Epidermal melanocyte (primary cell): ENCODE measurements at regions not wholly inside any gene's neighbourhood (a gene's known extent, or its start where the extent isn't known, plus 50 kb on each side); places are given as distances from the start of the nearest gene placed in this dataset.
A peak's percentile ranks its signal among the peaks of the same experiment; 100 is the strongest.
"Not testable (repeated sequence)": the region's sequence is repeated elsewhere in the genome, so short reads cannot be mapped to it uniquely, and the experiment has no call there.

ENCODE experiments used
- DNase-seq: peaks from one replicate; pipeline ENCODE4 v3.0.0; 2011; ENCODE audit warnings: low spot score; ENCODE audit not compliant: insufficient read length

GRCh38 chrX:39465467-39465866 lies 632.3 kb downstream of the BCOR start:
- no peak for DNase-seq

- DNase-seq, result no peak
These were observed 631.9 kb downstream of the BCOR start for GRCh38 chrX:39465906-39466305.

GRCh38 chrX:39469126-39469525 lies 628.6 kb downstream of the BCOR start:
- DNase-seq, result no peak

- no peak for DNase-seq
These were observed 627.0 kb downstream of the BCOR start for GRCh38 chrX:39470588-39471407.

GRCh38 chrX:39472161-39472560 lies 625.6 kb downstream of the BCOR start:
- no peak for DNase-seq

DNA sequence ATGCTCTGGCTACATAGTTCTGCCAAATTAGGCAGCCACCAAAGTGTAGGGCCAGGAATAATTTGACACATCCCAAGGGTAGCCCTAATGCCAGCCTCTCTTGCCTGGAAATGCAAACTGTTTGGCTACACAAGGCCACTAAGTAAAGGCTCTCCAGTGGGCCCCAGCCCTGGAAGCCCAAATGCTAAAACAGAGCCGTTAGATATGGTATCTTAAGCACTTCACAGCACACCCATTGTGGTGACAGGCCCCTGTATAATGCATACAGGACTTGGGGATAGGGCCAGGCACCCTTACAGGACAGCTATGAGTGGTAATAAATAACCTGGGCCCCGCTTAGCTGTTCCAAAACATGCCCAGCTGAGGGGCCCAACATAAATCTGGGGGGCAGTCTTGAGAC lies 623.9 kb downstream of the BCOR start:
- no peak for DNase-seq

GRCh38 chrX:39475372-39475771 lies 622.4 kb downstream of the BCOR start:
- no peak for DNase-seq

GRCh38 chrX:39476604-39477021 lies 621.1 kb downstream of the BCOR start:
- no peak for DNase-seq

- DNase-seq, result no peak
These were observed 620.6 kb downstream of the BCOR start for GRCh38 chrX:39477031-39477761.

DNA sequence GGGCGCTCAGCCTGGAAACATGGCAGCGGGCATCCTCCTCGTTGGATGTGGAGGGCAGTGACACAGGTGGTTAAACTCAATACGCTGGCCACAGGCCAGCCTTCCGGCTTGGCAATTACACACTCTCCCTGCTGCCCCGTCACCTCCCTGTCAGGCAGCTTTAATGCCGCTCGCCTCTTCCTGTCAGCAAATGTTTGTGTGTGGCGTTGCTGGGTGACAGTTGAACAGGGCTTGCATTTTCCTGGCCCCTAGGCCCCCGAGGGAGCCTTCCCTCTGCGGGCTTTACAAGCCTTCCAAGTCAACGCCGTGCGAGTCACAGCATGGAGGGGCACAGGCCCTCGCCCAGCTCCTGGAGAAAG lies 620.0 kb downstream of the BCOR start:
- DNase-seq, result no peak

GRCh38 chrX:39479856-39480255 lies 617.9 kb downstream of the BCOR start:
- DNase-seq, result no peak

GRCh38 chrX:39480963-39481362 lies 616.8 kb downstream of the BCOR start:
- no peak for DNase-seq

- DNase-seq, result no peak
These were observed 616.1 kb downstream of the BCOR start for GRCh38 chrX:39481621-39482020.

GRCh38 chrX:39484159-39485068 lies 613.3 kb downstream of the BCOR start:
- DNase-seq, result no peak

GRCh38 chrX:39487166-39487968 lies 610.4 kb downstream of the BCOR start:
- peak; percentile 24 for DNase-seq

DNA sequence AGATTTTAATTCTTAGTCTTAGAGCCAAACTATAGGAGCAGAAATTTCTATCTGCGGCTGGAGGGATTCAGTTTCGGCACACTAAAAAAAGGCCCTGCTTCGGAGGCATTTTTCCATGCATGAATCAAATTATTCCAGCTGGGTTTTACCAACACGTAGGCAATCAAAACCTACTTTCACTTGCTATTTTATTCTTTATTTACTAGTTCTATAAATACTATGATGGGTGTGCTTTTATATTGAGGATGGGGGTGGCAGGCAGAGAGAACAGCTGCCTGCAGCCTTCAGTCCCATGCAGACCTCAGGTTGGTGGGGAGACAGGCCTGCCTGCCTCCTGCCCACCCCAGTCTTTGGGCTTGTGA lies 609.8 kb downstream of the BCOR start:
- DNase-seq, result no peak

DNA sequence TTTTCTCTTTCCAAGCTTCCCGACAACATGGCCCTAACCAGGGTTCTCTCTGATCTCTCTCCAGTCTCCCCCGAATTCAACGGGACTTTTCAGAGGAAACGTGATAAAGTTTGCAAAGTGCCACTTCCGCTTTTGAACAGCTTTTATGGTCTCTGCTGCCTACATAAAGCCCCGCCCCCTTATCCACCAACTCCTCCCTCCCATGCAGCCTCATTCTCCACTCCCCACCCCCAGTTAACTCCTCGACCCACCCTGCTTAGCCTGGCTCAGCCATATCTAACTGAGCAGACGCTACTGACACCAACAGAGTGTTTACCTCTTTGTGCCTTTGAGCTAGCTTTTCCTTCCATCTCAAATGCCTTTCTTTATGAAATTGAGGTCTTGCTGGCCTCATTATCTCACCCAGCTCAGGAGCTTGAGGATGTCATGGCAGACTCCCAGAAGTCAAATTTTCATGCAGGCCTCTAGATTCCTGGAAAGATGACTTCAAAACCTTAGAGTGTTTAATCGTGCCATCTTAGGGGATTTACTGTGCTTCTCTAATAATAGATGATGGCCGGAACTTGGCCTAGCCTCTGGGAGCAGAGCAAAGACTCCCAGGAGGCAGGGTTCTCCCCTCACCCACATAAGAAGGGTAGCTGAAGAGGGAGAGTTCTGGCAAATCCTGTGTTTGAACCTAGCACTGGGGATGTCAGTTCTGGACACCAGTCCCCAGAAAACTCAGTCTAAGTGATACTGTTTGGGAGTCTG lies 606.0 kb downstream of the BCOR start:
- DNase-seq, result no peak

GRCh38 chrX:39492497-39493162 lies 605.1 kb downstream of the BCOR start:
- DNase-seq, result no peak

DNA sequence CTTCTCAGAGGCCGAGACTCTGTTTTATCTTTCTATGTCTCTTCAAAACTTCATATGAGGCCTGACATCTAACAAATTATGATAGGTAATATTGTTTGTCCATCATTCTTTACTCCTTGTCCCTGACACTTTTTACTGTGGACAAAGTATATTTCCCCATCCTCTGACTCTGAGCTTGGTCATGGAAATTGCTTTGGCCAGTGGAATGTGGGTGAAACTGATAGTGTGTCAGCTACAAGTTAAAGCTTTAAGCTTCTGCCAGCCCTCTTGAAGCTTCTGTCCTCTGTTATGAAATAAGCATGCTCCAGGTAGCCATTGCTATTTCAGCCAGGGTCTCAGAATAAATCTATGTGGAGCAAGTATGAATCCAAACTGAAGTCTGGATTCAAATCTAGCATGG lies 604.6 kb downstream of the BCOR start:
- DNase-seq, result no peak

- not testable (repeated sequence) for DNase-seq
These were observed 600.6 kb downstream of the BCOR start for GRCh38 chrX:39497117-39497516.
